Liver (tissue), 7 donors: ENCODE measurements at regions not wholly inside any gene's neighbourhood (a gene's known extent, or its start where the extent isn't known, plus 50 kb on each side); places are given as distances from the start of the nearest gene placed in this dataset.

Experiments used
- DNase-seq: peaks from one replicate; pipeline ENCODE4 v3.0.0-alpha.2; 2017; ENCODE audit warnings: low spot score
- H3K27ac ChIP-seq, 2 donors: one replicate each; pipeline ENCODE4 v1.7.0; 2013; ENCODE audit warnings: inconsistent platforms in 2 of 2, low read length in 2 of 2, control low read depth in 1 of 2, low read depth in 1 of 2, mild to moderate bottlenecking in 1 of 2
- H3K27me3 ChIP-seq, 4 donors: one replicate each; pipeline versions ENCODE4 v1.6.1 to v1.7.0; 2013; ENCODE audit warnings: low read length in 3 of 4, inconsistent platforms in 1 of 4, mild to moderate bottlenecking in 1 of 4, moderate library complexity in 1 of 4; ENCODE audit not compliant: control insufficient read depth in 4 of 4, insufficient read depth in 4 of 4
- H3K36me3 ChIP-seq, 4 donors: one replicate each; pipeline versions ENCODE4 v1.6.1 to v1.7.0; 2013; ENCODE audit warnings: low read length in 3 of 4, mild to moderate bottlenecking in 3 of 4, low read depth in 1 of 4, moderate library complexity in 1 of 4; ENCODE audit not compliant: control insufficient read depth in 4 of 4, insufficient read depth in 3 of 4
- H3K4me1 ChIP-seq, 4 donors: one replicate each; pipeline versions ENCODE4 v1.6.1 to v1.7.0; 2013; ENCODE audit warnings: low read length in 3 of 4, mild to moderate bottlenecking in 3 of 4, moderate library complexity in 1 of 4; ENCODE audit not compliant: control insufficient read depth in 4 of 4, insufficient read depth in 4 of 4
- H3K4me3 ChIP-seq, 3 donors: one replicate each; pipeline versions ENCODE4 v1.6.1 to v1.7.0; 2013; ENCODE audit warnings: low read length in 3 of 3, control low read depth in 1 of 3, low read depth in 1 of 3, mild to moderate bottlenecking in 1 of 3
- H3K9ac ChIP-seq, 2 donors: one replicate each; pipeline ENCODE4 v1.7.0; 2013; ENCODE audit warnings: low read length in 2 of 2, mild to moderate bottlenecking in 2 of 2, moderate library complexity in 2 of 2, control low read depth in 1 of 2, low read depth in 1 of 2
- H3K9me3 ChIP-seq, 4 donors: one replicate each; pipeline versions ENCODE4 v1.6.1 to v1.7.0; 2013; ENCODE audit warnings: low read length in 3 of 4; ENCODE audit not compliant: control insufficient read depth in 4 of 4
- ATF3 ChIP-seq: IDR thresholded peaks from 2 replicates; pipeline ENCODE4 v1.6.1; 2016; ENCODE audit warnings: antibody characterized with exemption
- EGR1 ChIP-seq, 2 donors: IDR thresholded peaks; 2 replicates each; pipeline ENCODE4 v1.6.1; 2016 to 2018; ENCODE audit warnings: antibody characterized with exemption in 2 of 2, low read depth in 2 of 2
- HNF4G ChIP-seq: IDR thresholded peaks from 2 replicates; pipeline ENCODE4 v1.6.1; 2016; ENCODE audit warnings: antibody characterized with exemption
- MAX ChIP-seq: IDR thresholded peaks from 2 replicates; pipeline ENCODE4 v1.6.1; 2016; ENCODE audit warnings: antibody characterized with exemption
- NR2F2 ChIP-seq: IDR thresholded peaks from 2 replicates; pipeline ENCODE4 v1.6.1; 2016; ENCODE audit warnings: antibody characterized with exemption
- RAD21 ChIP-seq, 2 donors: IDR thresholded peaks; 2 replicates each; pipeline ENCODE4 v1.6.1; 2016; ENCODE audit warnings: antibody characterized with exemption in 2 of 2, mild to moderate bottlenecking in 2 of 2
- REST ChIP-seq: IDR thresholded peaks from 2 replicates; pipeline ENCODE4 v1.6.1; 2016; ENCODE audit warnings: antibody characterized with exemption, mild to moderate bottlenecking
- RXRA ChIP-seq, 2 donors: IDR thresholded peaks; 2 replicates each; pipeline ENCODE4 v1.6.1; 2017 to 2018; ENCODE audit warnings: antibody characterized with exemption in 2 of 2, mild to moderate bottlenecking in 1 of 2
- SP1 ChIP-seq: IDR thresholded peaks from 2 replicates; pipeline ENCODE4 v1.6.1; 2018; ENCODE audit warnings: antibody characterized with exemption, mild to moderate bottlenecking
- TAF1 ChIP-seq: conservative IDR thresholded peaks from 2 replicates; pipeline ENCODE4 v1.6.1; 2016; ENCODE audit warnings: antibody characterized with exemption, mild to moderate bottlenecking
- YY1 ChIP-seq: IDR thresholded peaks from 2 replicates; pipeline ENCODE4 v1.6.1; 2016; ENCODE audit warnings: antibody characterized with exemption, mild to moderate bottlenecking
- ZBTB33 ChIP-seq: IDR thresholded peaks from 2 replicates; pipeline ENCODE4 v1.6.1; 2016; ENCODE audit warnings: antibody characterized with exemption
- WGBS: extraction: QIAGEN DNeasy Blood & Tissue Kit; methylation state at CpG from one replicate; pipeline ENCODE4 v1.1.7; 2013; 5-methylcytosine and 5-hydroxymethylcytosine counted together
- donor health status: healthy.
- donor health status: healthy.
- donor health status: healthy.
- donor health status: healthy.

- DNase-seq, result no peak
- 33% methylated on average over 23 of the region's 23 CpGs for WGBS
- Histone ChIP-seq H3K27ac (peak overlapping the region; percentile 63 to 85), H3K36me3 (no peaks in the 10 kb centered on the region), H3K4me3 (peak overlapping the region in 2 of 3 donors; percentile 8 to 28), H3K9me3 (no peaks in the 10 kb centered on the region), H3K27me3 (no peaks in the 10 kb centered on the region), H3K9ac (no peak overlapping the region), H3K4me1 (peaks cover 0 to 12% (median 0%) of the 10 kb centered on the region in 4 donors)
- TF ChIP-seq TAF1, result no peak
- TF ChIP-seq REST, result peak; percentile 56
- TF ChIP-seq YY1, result peak; percentile 12
- peak; percentile 21 for TF ChIP-seq SP1
- TF ChIP-seq RAD21 (IDR thresholded peaks at IDR 0.05), result peak in 1 of 2 donors; percentile 23
These were observed 70.5 kb upstream of the ZNF516 start for GRCh38 chr18:76565238-76566173.

GRCh38 chr18:76564655-76565237 is 69.7 kb upstream of the ZNF516 start:
- Histone ChIP-seq H3K36me3 (no peaks in the 10 kb centered on the region), H3K4me1 (peaks cover 0 to 12% (median 0%) of the 10 kb centered on the region in 4 donors), H3K4me3 (no peak overlapping the region), H3K27ac (peak overlapping the region; percentile 63 to 85), H3K9me3 (no peaks in the 10 kb centered on the region), H3K27me3 (no peaks in the 10 kb centered on the region), H3K9ac (no peak overlapping the region)
- TF ChIP-seq ZBTB33, result no peak
- TF ChIP-seq EGR1 (IDR thresholded peaks at IDR 0.05; ENCODE audit: low read depth in 2 of 2), result no peak
- no peak for TF ChIP-seq MAX
- TF ChIP-seq SP1, result no peak
- TF ChIP-seq NR2F2, result no peak
- no peak for TF ChIP-seq ATF3
- no peak for TF ChIP-seq RXRA (IDR thresholded peaks at IDR 0.05)
- no peak for TF ChIP-seq YY1
- no peak for TF ChIP-seq HNF4G
- no peak for DNase-seq
- 68% methylated on average over 4 of the region's 4 CpGs for WGBS
